ENCODE measurements at regions not wholly inside any gene's neighbourhood (a gene's known extent, or its start where the extent isn't known, plus 50 kb on each side); places are given as distances from the start of the nearest gene placed in this dataset.
"Not testable (repeated sequence)": the region's sequence is repeated elsewhere in the genome, so short reads cannot be mapped to it uniquely, and the experiment has no call there.

GRCh38 chr11:115613004-115613403, 108.8 kb upstream of the CADM1 start:
- in situ Hi-C loops (cut with HindIII; ENCODE audit: low sequenced_read_pairs): no loop called here
- DNase-seq (ENCODE audit: low spot score): no peak

DNA sequence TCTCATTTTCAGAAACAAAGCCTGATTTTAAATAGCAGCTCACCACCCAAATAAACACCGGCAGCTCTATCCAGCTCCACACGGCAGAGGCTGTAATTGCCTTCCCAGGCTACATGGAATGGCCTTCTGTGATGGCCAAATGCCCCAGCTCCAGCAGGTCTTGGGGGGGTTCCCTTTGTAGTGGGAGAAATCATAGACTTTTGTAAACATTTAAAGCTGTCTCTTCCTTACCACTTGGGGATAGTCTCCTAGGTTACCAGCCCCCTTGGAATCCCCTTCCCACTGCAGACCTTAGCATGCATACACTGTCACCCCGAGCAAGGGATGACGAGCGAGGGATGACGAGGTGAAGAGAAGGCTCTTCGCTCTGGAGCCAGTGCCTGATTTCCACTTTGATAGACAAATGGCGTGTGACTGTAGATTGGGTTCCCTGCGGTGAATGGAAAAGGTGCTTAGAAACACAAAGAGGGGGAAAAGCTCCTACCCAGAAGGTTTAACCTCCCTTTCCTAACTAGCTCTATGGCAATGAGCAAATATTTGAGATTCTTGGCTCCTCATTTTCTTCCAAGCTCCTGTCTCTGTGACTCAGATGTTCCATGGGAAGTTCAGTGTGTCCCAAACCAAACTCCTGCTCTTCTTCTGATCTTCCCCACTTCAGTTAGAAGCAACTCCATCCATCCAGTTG, 108.0 kb upstream of the CADM1 start:
- DNase-seq (ENCODE audit: low spot score): no peak
- in situ Hi-C loops (cut with HindIII; ENCODE audit: low sequenced_read_pairs): no loop called here

DNA sequence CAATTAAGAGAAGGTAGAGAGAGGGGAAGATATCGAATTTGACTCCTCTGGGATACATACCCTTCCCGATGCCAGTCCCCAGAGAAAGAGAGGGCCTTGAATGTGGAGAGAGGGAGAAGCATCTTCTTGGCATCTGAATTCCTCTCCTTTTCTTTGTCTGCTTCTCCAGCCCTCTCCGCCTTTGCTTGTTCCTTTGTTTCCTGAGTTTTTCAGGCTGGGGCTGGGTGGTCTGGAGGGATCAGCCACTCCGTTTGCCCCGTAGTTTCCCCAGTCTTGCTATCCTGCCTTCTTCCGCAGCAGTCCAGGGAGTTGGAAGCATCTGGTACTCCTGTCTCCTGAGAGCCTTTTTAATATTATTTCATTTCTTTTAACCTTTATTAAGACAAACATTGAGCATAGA, 107.1 kb upstream of the CADM1 start:
- no peak for DNase-seq (ENCODE audit: low spot score)
- in situ Hi-C loops (cut with HindIII; ENCODE audit: low sequenced_read_pairs): no loop called here

DNA sequence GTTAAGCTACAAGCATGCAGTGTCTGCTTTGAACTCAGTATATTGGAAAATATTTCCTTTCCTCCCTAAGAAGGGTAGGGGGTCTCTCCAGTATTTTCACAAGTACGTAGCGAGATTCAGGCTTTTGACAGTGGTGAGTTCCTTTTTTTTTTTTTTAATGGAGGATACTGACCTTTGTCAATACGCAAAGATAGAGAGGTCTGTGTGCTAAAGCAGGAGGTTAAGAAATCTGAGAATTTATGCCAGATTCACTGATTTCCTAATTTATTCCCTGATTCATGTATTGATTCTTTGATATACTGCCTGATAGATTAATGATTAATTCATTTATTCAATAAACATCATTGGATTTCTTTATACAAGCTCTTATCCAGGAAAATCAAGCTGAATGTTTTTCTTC, 106.7 kb upstream of the CADM1 start:
- in situ Hi-C loops (cut with HindIII; ENCODE audit: low sequenced_read_pairs): no loop called here
- DNase-seq (ENCODE audit: low spot score): no peak

DNA sequence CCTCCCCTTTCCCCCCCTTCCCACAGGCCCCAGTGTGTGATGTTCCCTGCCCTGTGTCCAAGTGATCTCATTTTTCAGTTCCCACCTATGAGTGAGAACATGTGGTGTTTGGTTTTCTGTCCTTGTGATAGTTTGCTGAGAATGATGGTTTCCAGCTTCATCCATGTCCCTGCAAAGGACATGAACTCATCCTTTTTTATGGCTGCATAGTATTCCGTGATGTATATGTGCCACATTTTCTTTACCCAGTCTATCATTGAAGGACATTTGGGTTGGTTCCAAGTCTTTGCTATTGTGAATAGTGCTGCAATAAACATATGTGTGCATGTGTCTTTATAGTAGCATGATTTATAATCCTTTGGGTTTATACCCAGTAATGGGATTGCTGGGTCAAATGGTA, 106.0 kb upstream of the CADM1 start:
- DNase-seq (ENCODE audit: low spot score); in situ Hi-C loops (cut with HindIII; ENCODE audit: low sequenced_read_pairs): not testable (repeated sequence)

DNA sequence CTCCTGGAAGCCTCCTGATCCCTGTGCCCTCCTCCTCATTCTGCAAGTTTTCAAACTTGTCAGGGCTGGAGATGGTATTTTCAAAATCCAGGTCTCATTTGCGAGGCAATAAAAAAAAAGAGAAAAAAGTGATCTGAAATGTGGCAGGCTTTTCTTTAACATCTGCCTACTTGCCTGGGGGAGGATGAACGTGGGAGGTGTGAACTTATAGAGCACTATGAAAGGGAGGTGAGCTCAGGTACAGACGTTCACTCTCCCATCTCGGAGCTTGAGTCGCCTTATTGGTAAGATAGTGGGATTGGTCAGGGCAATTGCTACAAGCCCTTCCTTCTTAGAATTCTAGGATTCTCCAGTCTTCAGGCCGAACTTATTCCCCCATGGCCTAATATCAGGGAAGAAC, 104.8 kb upstream of the CADM1 start:
- DNase-seq (ENCODE audit: low spot score): no peak
- in situ Hi-C loops (cut with HindIII; ENCODE audit: low sequenced_read_pairs): no loop called here

GRCh38 chr11:115607621-115608221, 103.5 kb upstream of the CADM1 start:
- in situ Hi-C loops (cut with HindIII; ENCODE audit: low sequenced_read_pairs): no loop called here
- DNase-seq (ENCODE audit: low spot score): peak; percentile 85

GRCh38 chr11:115606498-115607220, 102.4 kb upstream of the CADM1 start:
- in situ Hi-C loops (cut with HindIII; ENCODE audit: low sequenced_read_pairs): no loop called here
- DNase-seq (ENCODE audit: low spot score): peak; percentile 85

- in situ Hi-C loops (cut with HindIII; ENCODE audit: low sequenced_read_pairs): no loop called here
- peak; percentile 10 for DNase-seq (ENCODE audit: low spot score)
Measured at GRCh38 chr11:115605871-115606497, 101.8 kb upstream of the CADM1 start.

- in situ Hi-C loops (cut with HindIII; ENCODE audit: low sequenced_read_pairs); DNase-seq (ENCODE audit: low spot score): not testable (repeated sequence)
Measured at GRCh38 chr11:115605397-115605796, 101.2 kb upstream of the CADM1 start.

- DNase-seq (ENCODE audit: low spot score): no peak
- in situ Hi-C loops (cut with HindIII; ENCODE audit: low sequenced_read_pairs): no loop called here
Measured at GRCh38 chr11:115599125-115599524, 94.9 kb upstream of the CADM1 start.

GRCh38 chr11:115598257-115598901, 94.2 kb upstream of the CADM1 start:
- in situ Hi-C loops (cut with HindIII; ENCODE audit: low sequenced_read_pairs): no loop called here
- no peak for DNase-seq (ENCODE audit: low spot score)

DNA sequence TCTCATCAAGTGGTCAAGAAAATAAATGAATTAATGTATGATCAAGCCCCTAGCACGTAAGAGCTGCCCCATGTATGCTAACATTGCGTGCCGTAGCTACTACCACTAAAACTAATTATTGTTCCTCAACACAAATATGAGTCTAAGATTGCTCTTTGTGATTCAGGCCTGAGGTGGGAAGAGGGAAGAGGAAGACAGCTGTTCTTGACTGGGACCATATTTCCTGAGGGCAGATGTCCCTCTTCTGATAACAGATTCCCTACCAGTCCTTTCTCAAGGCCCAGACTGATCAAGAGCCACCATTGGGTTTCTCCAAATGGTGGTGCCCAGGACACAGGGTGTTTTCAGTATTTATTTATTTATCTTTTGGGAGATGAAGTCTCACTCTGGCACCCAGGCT, 87.2 kb upstream of the CADM1 start:
- DNase-seq (ENCODE audit: low spot score): no peak
- in situ Hi-C loops (cut with HindIII; ENCODE audit: low sequenced_read_pairs): no loop called here

DNA sequence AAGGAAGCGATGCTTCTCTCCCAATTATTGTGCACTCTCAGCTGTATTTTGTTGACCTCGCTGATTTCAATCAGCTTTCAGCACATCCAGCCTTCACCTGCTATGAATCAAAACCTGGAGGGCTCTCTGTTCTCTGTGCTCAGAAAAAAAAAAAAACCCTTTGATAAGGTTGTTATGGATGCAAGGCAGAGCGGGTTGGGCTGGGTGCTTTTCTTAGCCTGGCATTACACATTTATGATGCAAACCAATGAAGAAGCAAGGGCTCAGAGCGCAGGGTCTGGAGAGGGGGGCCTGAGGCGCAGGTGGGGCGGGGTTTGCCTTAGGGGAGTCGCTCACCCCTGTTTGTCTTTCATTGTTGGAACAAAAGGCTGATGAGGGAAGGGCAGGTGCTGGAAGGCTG, 86.0 kb upstream of the CADM1 start:
- no peak for DNase-seq (ENCODE audit: low spot score)
- in situ Hi-C loops (cut with HindIII; ENCODE audit: low sequenced_read_pairs): no loop called here

GRCh38 chr11:115587718-115588342, 83.6 kb upstream of the CADM1 start:
- in situ Hi-C loops (cut with HindIII; ENCODE audit: low sequenced_read_pairs): no loop called here
- no peak for DNase-seq (ENCODE audit: low spot score)

DNA sequence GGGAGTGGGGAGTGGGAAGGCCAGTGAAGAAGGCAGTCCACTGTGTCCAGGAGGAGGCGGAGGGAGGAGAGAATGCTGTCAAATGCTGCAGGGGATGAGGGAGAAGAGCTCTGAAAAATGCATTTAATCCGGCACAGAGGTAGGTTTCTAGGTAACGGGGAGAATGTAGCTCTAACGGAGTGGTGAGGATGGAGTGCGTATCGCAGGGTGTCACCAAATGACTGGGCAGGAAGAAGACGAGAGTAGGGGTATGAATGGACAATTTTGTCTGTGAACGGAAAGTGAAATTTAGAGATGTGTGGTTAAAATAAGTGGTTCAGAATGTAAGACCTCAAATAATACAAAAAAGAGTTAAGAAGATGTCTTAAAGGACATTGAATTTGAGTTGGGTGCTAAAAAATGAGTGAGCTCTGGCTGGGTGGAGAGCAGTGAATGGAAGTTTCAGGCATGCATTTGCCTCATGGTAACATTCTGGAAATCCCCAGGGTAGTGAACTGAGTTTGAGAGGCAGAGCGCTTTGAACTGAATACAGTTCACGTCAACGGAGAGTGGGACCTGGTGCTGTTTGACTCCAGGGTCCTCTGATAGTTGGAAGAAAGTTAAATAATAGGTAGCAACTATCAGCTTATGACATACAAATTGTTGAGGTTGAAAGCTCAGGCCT, 81.3 kb upstream of the CADM1 start:
- in situ Hi-C loops (cut with HindIII; ENCODE audit: low sequenced_read_pairs): no loop called here

DNA sequence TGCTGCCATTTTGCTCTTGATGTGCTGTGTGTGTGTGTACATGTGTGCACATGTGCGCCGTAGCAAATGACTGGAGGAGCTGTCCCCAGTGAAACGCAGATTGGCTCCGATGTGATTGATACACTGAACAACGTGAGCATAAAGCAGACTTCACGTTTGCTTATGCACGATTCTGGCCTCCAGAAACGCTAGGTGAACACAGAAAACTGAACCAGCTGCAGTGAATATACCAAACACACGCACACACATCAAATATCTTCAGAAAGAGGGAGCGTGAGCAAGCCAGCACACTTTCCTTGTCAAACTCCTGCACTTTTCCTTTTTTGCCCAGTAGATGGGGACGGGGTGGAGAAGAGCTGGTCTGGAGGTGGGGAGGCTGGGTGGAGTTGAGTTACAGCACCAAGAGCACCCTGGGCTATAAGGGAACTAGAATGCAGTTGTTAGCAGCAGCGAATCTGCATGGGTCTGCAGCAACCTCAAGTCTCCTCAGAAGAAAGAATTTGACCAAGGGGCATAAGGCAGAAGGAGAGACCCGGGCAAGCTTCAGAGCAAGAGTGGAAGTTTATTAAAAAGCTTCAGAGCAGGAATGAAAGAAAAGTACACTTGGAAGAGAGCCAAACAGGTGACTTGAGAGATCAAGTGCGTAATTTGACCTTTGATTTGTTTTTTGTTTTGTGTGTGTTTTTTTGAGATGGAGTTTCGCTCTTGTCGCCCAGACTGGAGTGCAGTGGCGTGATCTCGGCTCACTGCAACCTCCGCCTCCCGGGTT, 77.8 kb upstream of the CADM1 start:
- in situ Hi-C loops (cut with HindIII; ENCODE audit: low sequenced_read_pairs): no loop called here
- no peak for DNase-seq (ENCODE audit: low spot score)

More for the DNA sequence above, 81.3 kb upstream of the CADM1 start:
- no peak for DNase-seq (ENCODE audit: low spot score)

Measured in G401 (cell line).